WTC11 (cell line): ENCODE measurements at regions not wholly inside any gene's neighbourhood (a gene's known extent, or its start where the extent isn't known, plus 50 kb on each side); places are given as distances from the start of the nearest gene placed in this dataset.

Experiments
- RELA ChIP-seq: sonication (generic); formaldehyde crosslinking; IDR thresholded peaks from 2 replicates; pipeline ENCODE4 v1.8.1; 2022; ENCODE audit warnings: missing genetic modification reagents, mild to moderate bottlenecking, borderline replicate concordance
- TF ChIP-seq, protein P1 (sequence below): sonication (generic); formaldehyde crosslinking; IDR thresholded peaks from 2 replicates; pipeline ENCODE4 v1.8.1; 2022; ENCODE audit warnings: mild to moderate bottlenecking, missing genetic modification reagents, moderate library complexity, borderline replicate concordance
- TF ChIP-seq, protein P2 (sequence below): sonication (generic); formaldehyde crosslinking; IDR thresholded peaks from 2 replicates; pipeline ENCODE4 v1.8.0; 2022; ENCODE audit warnings: mild to moderate bottlenecking, missing genetic modification reagents

DNA sequence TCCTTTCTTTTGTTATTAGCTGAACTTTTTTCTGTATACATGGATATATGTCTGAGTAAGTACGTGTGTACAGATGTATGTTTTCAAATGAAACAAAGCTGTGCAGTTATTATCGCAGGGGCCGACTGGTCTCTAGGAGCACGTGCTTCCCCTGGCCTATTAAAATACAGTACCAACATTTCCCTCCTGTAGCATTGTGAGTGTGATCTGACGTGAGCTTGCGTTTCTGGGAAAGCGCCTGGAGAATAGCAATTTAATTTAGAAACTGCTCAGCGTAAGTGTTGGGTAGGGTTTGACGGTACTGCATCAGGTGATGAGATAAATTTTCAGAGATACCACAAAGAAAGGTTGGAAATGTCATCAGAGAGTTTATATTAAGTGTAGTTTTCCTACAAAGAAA lies 173.3 kb downstream of the FBXO8 start:
- TF ChIP-seq, protein P1, sequence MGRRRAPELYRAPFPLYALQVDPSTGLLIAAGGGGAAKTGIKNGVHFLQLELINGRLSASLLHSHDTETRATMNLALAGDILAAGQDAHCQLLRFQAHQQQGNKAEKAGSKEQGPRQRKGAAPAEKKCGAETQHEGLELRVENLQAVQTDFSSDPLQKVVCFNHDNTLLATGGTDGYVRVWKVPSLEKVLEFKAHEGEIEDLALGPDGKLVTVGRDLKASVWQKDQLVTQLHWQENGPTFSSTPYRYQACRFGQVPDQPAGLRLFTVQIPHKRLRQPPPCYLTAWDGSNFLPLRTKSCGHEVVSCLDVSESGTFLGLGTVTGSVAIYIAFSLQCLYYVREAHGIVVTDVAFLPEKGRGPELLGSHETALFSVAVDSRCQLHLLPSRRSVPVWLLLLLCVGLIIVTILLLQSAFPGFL (CRISPR knock-in tag), result no peak
- TF ChIP-seq, protein P2, sequence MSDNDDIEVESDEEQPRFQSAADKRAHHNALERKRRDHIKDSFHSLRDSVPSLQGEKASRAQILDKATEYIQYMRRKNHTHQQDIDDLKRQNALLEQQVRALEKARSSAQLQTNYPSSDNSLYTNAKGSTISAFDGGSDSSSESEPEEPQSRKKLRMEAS, result no peak
- TF ChIP-seq RELA (CRISPR knock-in tag), result no peak
